GM12892 (cell line): ENCODE measurements at regions not wholly inside any gene's neighbourhood (a gene's known extent, or its start where the extent isn't known, plus 50 kb on each side); places are given as distances from the start of the nearest gene placed in this dataset.

Source experiments
- POLR2A ChIP-seq: IDR thresholded peaks from 2 replicates; pipeline ENCODE4 v1.6.1; 2011; ENCODE audit warnings: low read depth, low read length, control low read depth
- POLR2AphosphoS5 ChIP-seq: IDR thresholded peaks from 2 replicates; pipeline ENCODE4 v1.6.1; 2011; ENCODE audit warnings: low read depth, low read length, control low read depth

- TF ChIP-seq POLR2AphosphoS5: no peak
- TF ChIP-seq POLR2A: no peak
These were observed 218.0 kb upstream of the GALNT2 start for GRCh38 chr1:229848752-229849677.
